HCT116 (cell line): ENCODE measurements at regions not wholly inside any gene's neighbourhood (a gene's known extent, or its start where the extent isn't known, plus 50 kb on each side); places are given as distances from the start of the nearest gene placed in this dataset.

ENCODE experiments used
- ATAC-seq: fragments of 200-7000 bp; cut with Tn5 transposase; 2 replicates; pipeline ENCODE4 v1.9.1; 2020; ENCODE audit warnings: mild to moderate bottlenecking, moderate library complexity
- BruUV-seq: library from RNA; stranded (reverse); fragments of 400-500 nt; replicated peaks from 2 replicates; lab custom pipeline; 2021; lab: Mats Ljungman, UMichigan
- CTCF ChIA-PET: fragments of 300-600 bp; sonication (Branson Sonifier 250); formaldehyde crosslinking; loops from one replicate; lab custom pipeline; 2021; ENCODE audit warnings: antibody characterized with exemption; lab: Charles Lee
- POLR2A ChIA-PET: fragments of 300-600, 350-600 bp; sonication (Branson Sonifier 250); formaldehyde crosslinking; loops from one replicate; lab custom pipeline; 2021; ENCODE audit warnings: antibody characterized with exemption; lab: Charles Lee
- RAD21 ChIA-PET, 2 experiments: fragments of 300-600 bp; sonication (Branson Sonifier 250); formaldehyde crosslinking; loops; one replicate each; lab custom pipeline; 2023; ENCODE audit warnings: low total read pairs in 2 of 2; ENCODE audit not compliant: uncharacterized antibody in 2 of 2, unreplicated experiment in 2 of 2, low non-redundant PET in 1 of 2; lab: Charles Lee
- DNase-seq: peaks from one replicate; pipeline ENCODE4 v3.0.0-alpha.2; 2010; ENCODE audit warnings: low read depth, low spot score
- H2AFZ ChIP-seq: fragments of 200-600 bp; shearing (Covaris generic), sonication (generic); 2 replicates; pipeline ENCODE4 v1.6.1; 2017; ENCODE audit warnings: low read depth, mixed run types, mixed read lengths, antibody characterized with exemption, low read length; ENCODE audit not compliant: poor library complexity, severe bottlenecking
- H3K27ac ChIP-seq: 2 replicates; pipeline ENCODE4 v1.5.1; 2012; ENCODE audit warnings: low read depth, low read length
- H3K27me3 ChIP-seq: fragments of 200-600 bp; sonication (generic); 2 replicates; pipeline ENCODE4 v1.6.1; 2016; ENCODE audit warnings: mixed run types, low read length, mixed read lengths; ENCODE audit not compliant: insufficient read depth
- H3K36me3 ChIP-seq, 2 experiments: fragments of 200-500 bp in 1 of 2; fragments of 200-600 bp in 1 of 2; sonication (Bioruptor generic) in 1 of 2; sonication (generic) in 1 of 2; 2 replicates each; pipeline versions ENCODE4 v1.5.1 to v1.6.1; 2014 to 2016; ENCODE audit warnings: low read length in 2 of 2, inconsistent platforms in 1 of 2, mixed read lengths in 1 of 2, mixed run types in 1 of 2; ENCODE audit not compliant: insufficient read depth in 2 of 2, control insufficient read depth in 1 of 2
- H3K4me1 ChIP-seq, 2 experiments: fragments of 200-600 bp in 1 of 2; sonication (generic) in 1 of 2; 2 replicates each; pipeline versions ENCODE4 v1.5.1 to v1.6.1; 2012 to 2017; ENCODE audit warnings: low read length in 2 of 2, inconsistent platforms in 1 of 2, mild to moderate bottlenecking in 1 of 2, mixed read lengths in 1 of 2, mixed run types in 1 of 2, moderate library complexity in 1 of 2; ENCODE audit not compliant: insufficient read depth in 2 of 2, control insufficient read depth in 1 of 2
- H3K4me2 ChIP-seq: fragments of 200-600 bp; sonication (generic); 2 replicates; pipeline ENCODE4 v1.6.1; 2017; ENCODE audit warnings: mixed run types, low read length, mixed read lengths
- H3K4me3 ChIP-seq, 2 experiments: fragments of 200-600 bp in 1 of 2; sonication (generic) in 1 of 2; replicated peaks in 1 of 2; 2 replicates each; pipeline ENCODE4 v1.5.1; 2011 to 2016; ENCODE audit warnings: low read length in 2 of 2, control low read depth in 1 of 2, low read depth in 1 of 2, mild to moderate bottlenecking in 1 of 2, mixed read lengths in 1 of 2, mixed run types in 1 of 2
- H3K79me2 ChIP-seq: fragments of 200-600 bp; sonication (generic); 2 replicates; pipeline ENCODE4 v1.6.1; 2017; ENCODE audit warnings: mild to moderate bottlenecking, mixed run types, low read length, moderate library complexity, mixed read lengths; ENCODE audit not compliant: insufficient read depth
- H3K9ac ChIP-seq: fragments of 200-600 bp; sonication (generic); 2 replicates; pipeline ENCODE4 v1.6.1; 2016; ENCODE audit warnings: low read length, mixed read lengths
- H3K9me2 ChIP-seq: fragments of 200-600 bp; sonication (generic), shearing (Covaris generic); 2 replicates; pipeline ENCODE4 v1.6.1; 2017; ENCODE audit warnings: mixed run types, mild to moderate bottlenecking, moderate library complexity; ENCODE audit not compliant: insufficient read depth
- H3K9me3 ChIP-seq, 2 experiments: fragments of 200-500 bp in 1 of 2; fragments of 200-600 bp in 1 of 2; sonication (Bioruptor generic) in 1 of 2; sonication (generic) in 1 of 2; 2 replicates each; pipeline ENCODE4 v1.6.1; 2014 to 2017; ENCODE audit warnings: low read length in 2 of 2, mixed read lengths in 2 of 2, inconsistent platforms in 1 of 2, low read depth in 1 of 2, mild to moderate bottlenecking in 1 of 2, mixed run types in 1 of 2, moderate library complexity in 1 of 2; ENCODE audit not compliant: control insufficient read depth in 1 of 2, insufficient read depth in 1 of 2
- H4K20me1 ChIP-seq: fragments of 200-600 bp; sonication (generic), shearing (Covaris generic); 2 replicates; pipeline ENCODE4 v1.6.1; 2017; ENCODE audit warnings: mixed run types, mild to moderate bottlenecking, moderate library complexity; ENCODE audit not compliant: insufficient read depth
- ATF3 ChIP-seq: IDR thresholded peaks from 2 replicates; pipeline ENCODE4 v1.6.1; 2012
- CBX3 ChIP-seq: IDR thresholded peaks from 2 replicates; pipeline ENCODE4 v1.6.1; 2012; ENCODE audit warnings: low read depth
- EGR1 ChIP-seq: IDR thresholded peaks from 2 replicates; pipeline ENCODE4 v1.6.1; 2012; ENCODE audit warnings: low read depth
- EZH2 ChIP-seq: fragments of 200-600 bp; sonication (generic); IDR thresholded peaks from 2 replicates; pipeline ENCODE4 v1.6.1; 2017; ENCODE audit warnings: antibody characterized with exemption, mixed run types
- EZH2phosphoT487 ChIP-seq: fragments of 200-600 bp; IDR thresholded peaks from 2 replicates; pipeline ENCODE4 v1.6.1; 2018; ENCODE audit warnings: antibody characterized with exemption, borderline replicate concordance
- FOSL1 ChIP-seq: IDR thresholded peaks from 2 replicates; pipeline ENCODE4 v1.6.1; 2012; ENCODE audit warnings: low read depth
- JUND ChIP-seq: IDR thresholded peaks from 2 replicates; pipeline ENCODE4 v1.6.1; 2012
- MAX ChIP-seq: IDR thresholded peaks from 2 replicates; pipeline ENCODE4 v1.6.1; 2012
- POLR2A ChIP-seq: IDR thresholded peaks from 2 replicates; pipeline ENCODE4 v1.7.0; 2011; ENCODE audit warnings: borderline replicate concordance; ENCODE audit not compliant: insufficient read depth, insufficient read length; ENCODE audit errors: extremely low read depth
- RAD21 ChIP-seq: IDR thresholded peaks from 2 replicates; pipeline ENCODE4 v1.6.1; 2012; ENCODE audit warnings: low read depth, mild to moderate bottlenecking
- REST ChIP-seq: IDR thresholded peaks from 2 replicates; pipeline ENCODE4 v1.6.1; 2012; ENCODE audit warnings: low read depth
- SIN3A ChIP-seq: IDR thresholded peaks from 2 replicates; pipeline ENCODE4 v1.6.1; 2012; ENCODE audit warnings: low read depth
- SRF ChIP-seq: IDR thresholded peaks from 2 replicates; pipeline ENCODE4 v1.6.1; 2012; ENCODE audit warnings: low read depth
- TCF7L2 ChIP-seq: IDR thresholded peaks from 2 replicates; pipeline ENCODE4 v1.7.0; 2011; ENCODE audit warnings: borderline replicate concordance, inconsistent platforms; ENCODE audit not compliant: insufficient read depth, insufficient read length; ENCODE audit errors: extremely low read depth
- YY1 ChIP-seq: IDR thresholded peaks from 2 replicates; pipeline ENCODE4 v1.6.1; 2011; ENCODE audit warnings: low read length, low read depth, moderate library complexity, mild to moderate bottlenecking; ENCODE audit not compliant: insufficient replicate concordance; ENCODE audit errors: extremely low read depth
- ZFX ChIP-seq: fragments of 450-650 bp; IDR thresholded peaks from 2 replicates; pipeline ENCODE4 v1.6.1; 2017
- ZNF274 ChIP-seq: fragments of 200-500 bp; sonication (Bioruptor generic); IDR thresholded peaks from 2 replicates; pipeline ENCODE4 v1.6.1; 2014; ENCODE audit warnings: mild to moderate bottlenecking, low read depth, low read length, inconsistent platforms
- intact Hi-C: fragments of 100-400 bp; cut with micrococcal nuclease; formaldehyde crosslinking; loops from 2 replicates; pipeline ENCODE4 v1.10.0; 2022
- TF ChIP-seq, protein P1 (sequence below), 3 experiments: fragments of 200-600 bp in 1 of 3; sonication (generic) in 1 of 3; IDR thresholded peaks in 2 of 3; conservative IDR thresholded peaks in 1 of 3; 2 replicates each; pipeline ENCODE4 v1.5.1; 2012 to 2017; ENCODE audit warnings: low read depth in 2 of 3, low read length in 2 of 3, antibody characterized with exemption in 1 of 3, borderline replicate concordance in 1 of 3, control low read depth in 1 of 3, mild to moderate bottlenecking in 1 of 3, mixed read lengths in 1 of 3, mixed run types in 1 of 3, moderate library complexity in 1 of 3; ENCODE audit not compliant: insufficient read depth in 1 of 3
- TF ChIP-seq, protein P2 (sequence below): IDR thresholded peaks from 2 replicates; pipeline ENCODE4 v1.6.1; 2011; ENCODE audit warnings: mild to moderate bottlenecking, low read length, moderate library complexity; ENCODE audit not compliant: insufficient replicate concordance; ENCODE audit errors: extremely low read depth

DNA sequence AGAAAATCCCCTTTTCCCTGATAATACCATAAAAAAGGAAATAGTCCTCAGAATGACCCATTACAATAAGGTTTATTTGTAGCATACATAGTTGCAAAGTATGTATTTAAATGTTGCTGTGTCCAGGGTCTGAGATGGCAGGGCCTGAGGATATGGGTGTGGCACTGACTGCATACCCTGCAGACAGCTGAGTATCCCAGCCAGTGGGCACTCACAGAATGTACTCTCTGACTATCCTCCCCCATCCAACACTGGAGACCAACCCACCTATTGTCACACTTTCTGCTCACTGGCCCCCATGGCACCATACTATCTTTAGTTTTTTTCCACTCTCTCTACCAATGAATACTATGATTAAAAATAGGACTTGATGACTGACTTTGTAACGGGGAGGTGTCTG lies 215.8 kb upstream of the FOXA2 start:
- no peaks in the 10 kb centered on the region for H3K9me3 ChIP-seq
- no peaks in the 10 kb centered on the region for H4K20me1 ChIP-seq
- CTCF ChIA-PET: no interaction called here
- H3K9me2 ChIP-seq: no peaks in the 10 kb centered on the region
- peaks cover 0 to 16% of the 10 kb centered on the region in 2 experiments; a peak in 3 of 4 replicates for H3K4me1 ChIP-seq
- RAD21 ChIA-PET: no interaction called here
- TF ChIP-seq TCF7L2: no peak
- TF ChIP-seq EZH2: no peak
- TF ChIP-seq EGR1: no peak
- TF ChIP-seq, protein P1, sequence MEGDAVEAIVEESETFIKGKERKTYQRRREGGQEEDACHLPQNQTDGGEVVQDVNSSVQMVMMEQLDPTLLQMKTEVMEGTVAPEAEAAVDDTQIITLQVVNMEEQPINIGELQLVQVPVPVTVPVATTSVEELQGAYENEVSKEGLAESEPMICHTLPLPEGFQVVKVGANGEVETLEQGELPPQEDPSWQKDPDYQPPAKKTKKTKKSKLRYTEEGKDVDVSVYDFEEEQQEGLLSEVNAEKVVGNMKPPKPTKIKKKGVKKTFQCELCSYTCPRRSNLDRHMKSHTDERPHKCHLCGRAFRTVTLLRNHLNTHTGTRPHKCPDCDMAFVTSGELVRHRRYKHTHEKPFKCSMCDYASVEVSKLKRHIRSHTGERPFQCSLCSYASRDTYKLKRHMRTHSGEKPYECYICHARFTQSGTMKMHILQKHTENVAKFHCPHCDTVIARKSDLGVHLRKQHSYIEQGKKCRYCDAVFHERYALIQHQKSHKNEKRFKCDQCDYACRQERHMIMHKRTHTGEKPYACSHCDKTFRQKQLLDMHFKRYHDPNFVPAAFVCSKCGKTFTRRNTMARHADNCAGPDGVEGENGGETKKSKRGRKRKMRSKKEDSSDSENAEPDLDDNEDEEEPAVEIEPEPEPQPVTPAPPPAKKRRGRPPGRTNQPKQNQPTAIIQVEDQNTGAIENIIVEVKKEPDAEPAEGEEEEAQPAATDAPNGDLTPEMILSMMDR (IDR thresholded peaks at IDR 0.05 in 2 of 3, conservative IDR thresholded peaks at IDR 0.05 in 1 of 3; ENCODE audit: borderline replicate concordance in 1 of 3, insufficient read depth in 1 of 3, low read depth in 2 of 3, low read length in 2 of 3): no peak
- no peak for TF ChIP-seq MAX
- no peak for TF ChIP-seq REST
- no peak for TF ChIP-seq RAD21
- TF ChIP-seq CBX3: no peak
- no peak for TF ChIP-seq SRF
- TF ChIP-seq ZFX: no peak
- TF ChIP-seq ZNF274: no peak
- TF ChIP-seq SIN3A: no peak
- no peak for TF ChIP-seq YY1
- TF ChIP-seq, protein P2, sequence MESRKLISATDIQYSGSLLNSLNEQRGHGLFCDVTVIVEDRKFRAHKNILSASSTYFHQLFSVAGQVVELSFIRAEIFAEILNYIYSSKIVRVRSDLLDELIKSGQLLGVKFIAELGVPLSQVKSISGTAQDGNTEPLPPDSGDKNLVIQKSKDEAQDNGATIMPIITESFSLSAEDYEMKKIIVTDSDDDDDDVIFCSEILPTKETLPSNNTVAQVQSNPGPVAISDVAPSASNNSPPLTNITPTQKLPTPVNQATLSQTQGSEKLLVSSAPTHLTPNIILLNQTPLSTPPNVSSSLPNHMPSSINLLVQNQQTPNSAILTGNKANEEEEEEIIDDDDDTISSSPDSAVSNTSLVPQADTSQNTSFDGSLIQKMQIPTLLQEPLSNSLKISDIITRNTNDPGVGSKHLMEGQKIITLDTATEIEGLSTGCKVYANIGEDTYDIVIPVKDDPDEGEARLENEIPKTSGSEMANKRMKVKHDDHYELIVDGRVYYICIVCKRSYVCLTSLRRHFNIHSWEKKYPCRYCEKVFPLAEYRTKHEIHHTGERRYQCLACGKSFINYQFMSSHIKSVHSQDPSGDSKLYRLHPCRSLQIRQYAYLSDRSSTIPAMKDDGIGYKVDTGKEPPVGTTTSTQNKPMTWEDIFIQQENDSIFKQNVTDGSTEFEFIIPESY: no peak
- no peak for TF ChIP-seq ATF3
- no peak for TF ChIP-seq FOSL1
- no peak for TF ChIP-seq POLR2A
- no peak for TF ChIP-seq EZH2phosphoT487
- no peak for TF ChIP-seq JUND
- no peak overlapping the region for H3K4me2 ChIP-seq
- peaks cover 8% of the 10 kb centered on the region; the same call in 1 of the 2 replicates for H3K27me3 ChIP-seq
- no peak overlapping the region for H3K9ac ChIP-seq
- POLR2A ChIA-PET: no interaction called here
- no peak for DNase-seq
- intact Hi-C loops: no loop called here
- no peaks in the 10 kb centered on the region for H3K36me3 ChIP-seq
- no peak for ATAC-seq
- BruUV-seq: no TSS peak
- H3K79me2 ChIP-seq: no peaks in the 10 kb centered on the region
- no peak overlapping the region for H3K4me3 ChIP-seq
- no peak overlapping the region for H2AFZ ChIP-seq
- no peak overlapping the region for H3K27ac ChIP-seq
